HG03095 (cell line): ENCODE measurements at regions not wholly inside any gene's neighbourhood (a gene's known extent, or its start where the extent isn't known, plus 50 kb on each side); places are given as distances from the start of the nearest gene placed in this dataset.
"Not testable (repeated sequence)": the region's sequence is repeated elsewhere in the genome, so short reads cannot be mapped to it uniquely, and the experiment has no call there.

Experiments
- ATAC-seq: cut with Tn5 transposase; IDR thresholded peaks from one replicate; pipeline ENCODE4 v1.9.1; 2021; ENCODE audit warnings: moderate library complexity; ENCODE audit not compliant: unreplicated experiment

DNA sequence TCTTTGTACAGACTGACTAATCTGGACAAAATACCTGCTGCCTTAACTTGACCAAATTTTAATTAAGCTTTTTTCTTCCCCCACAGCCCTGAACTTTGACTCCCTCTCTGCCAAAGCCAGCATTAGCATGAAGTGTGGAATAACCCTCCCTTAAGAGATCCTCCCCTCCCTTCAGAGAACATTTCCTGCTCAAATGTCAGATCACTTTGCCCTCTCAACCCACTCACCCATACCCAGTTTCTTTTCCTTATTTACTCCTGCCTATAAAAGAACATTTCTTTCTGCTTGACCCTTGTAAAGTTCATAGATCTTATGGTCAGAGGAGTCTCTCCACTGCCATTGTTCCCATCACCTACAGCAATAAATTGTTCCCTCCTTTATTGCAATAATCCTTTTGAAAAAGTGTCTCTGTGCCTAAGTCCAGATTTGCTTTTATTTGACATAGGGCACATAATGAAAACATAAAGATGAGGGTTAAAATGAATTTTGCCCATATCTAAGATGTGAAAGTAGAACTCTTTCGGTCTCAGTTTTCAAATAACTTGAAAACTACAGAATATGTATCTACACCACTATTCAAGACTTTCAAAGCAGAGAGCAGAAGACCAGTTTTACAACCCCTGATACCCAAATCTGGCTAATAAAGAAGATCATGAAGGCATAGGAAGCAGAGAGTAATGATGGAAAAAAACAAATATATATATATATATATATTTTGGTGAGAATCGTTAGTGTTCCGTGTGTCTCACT, 289.7 kb upstream of the ANXA10 start:
- ATAC-seq = no peak

DNA sequence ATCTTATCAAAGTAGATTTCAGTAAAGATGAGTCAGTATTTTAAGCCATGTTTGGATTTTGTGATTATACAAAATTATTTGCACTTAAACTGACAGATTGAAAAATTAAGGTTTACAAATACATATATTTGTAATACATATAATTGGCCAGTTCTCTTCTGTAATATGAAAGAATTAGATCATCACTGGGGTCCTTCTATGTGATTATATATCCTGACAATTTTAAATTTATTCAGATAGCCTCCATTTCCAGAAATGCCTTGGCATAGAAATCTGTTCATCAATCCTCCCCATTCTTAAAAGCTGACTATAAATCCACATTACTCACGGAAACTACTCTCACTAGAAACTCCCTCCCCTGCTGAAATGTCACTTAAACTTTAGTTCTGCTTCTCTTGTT, 280.4 kb upstream of the ANXA10 start:
- ATAC-seq = no peak

DNA sequence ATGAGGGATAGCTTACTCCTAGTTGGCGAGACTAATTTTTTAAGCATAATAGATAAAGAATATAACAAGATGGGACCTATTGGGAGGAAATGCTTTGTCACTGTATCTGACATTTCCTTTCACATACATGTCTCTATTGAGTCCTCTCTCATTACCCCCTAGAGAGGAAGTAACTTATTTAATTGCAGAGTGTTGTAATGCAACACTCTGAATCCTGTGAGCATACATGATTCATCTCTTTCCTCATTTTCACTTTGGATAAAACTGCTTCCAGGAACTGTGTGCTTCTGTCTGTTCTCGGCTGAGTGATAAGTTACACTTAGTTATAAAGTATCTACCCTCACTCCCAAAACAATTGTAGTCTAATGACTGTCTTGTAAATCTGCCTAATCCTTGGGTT, 266.1 kb upstream of the ANXA10 start:
- no peak for ATAC-seq

DNA sequence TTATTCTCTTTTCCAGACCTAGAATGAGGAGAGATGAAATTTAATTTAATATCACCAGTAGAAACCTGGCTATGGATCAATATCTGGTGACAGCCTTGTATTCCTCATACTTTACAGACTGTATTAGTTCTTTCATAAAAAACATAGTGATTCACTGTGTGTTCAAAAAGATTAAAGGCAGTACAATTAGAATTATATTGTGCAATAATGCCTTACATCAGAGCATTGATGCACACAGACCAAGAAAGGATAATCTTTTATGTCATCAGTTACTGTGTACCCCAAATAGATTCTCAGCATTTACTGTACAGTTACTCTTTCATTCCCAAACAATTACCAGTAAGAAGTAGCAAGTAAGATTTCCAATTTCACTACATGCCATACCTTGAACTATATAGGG, 260.5 kb upstream of the ANXA10 start:
- ATAC-seq = no peak

DNA sequence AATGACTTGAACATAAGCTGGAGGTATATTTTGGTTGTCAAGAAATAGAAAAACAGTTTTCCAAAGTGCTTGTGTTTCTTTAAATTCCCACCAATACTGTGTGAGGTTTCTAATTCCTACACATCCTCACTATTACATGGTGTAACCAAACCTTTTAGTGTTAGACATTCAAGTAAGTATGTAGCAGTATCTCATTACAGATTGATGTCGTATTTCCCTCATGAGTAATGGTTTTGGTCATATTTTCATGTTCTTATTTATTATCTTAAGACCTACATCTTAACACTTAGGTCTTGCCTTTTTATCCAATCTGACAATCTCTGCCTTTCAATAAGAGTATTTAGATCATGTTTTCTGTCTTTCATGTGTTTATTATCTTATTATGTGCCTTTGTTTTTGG, 253.7 kb upstream of the ANXA10 start:
- no peak for ATAC-seq

DNA sequence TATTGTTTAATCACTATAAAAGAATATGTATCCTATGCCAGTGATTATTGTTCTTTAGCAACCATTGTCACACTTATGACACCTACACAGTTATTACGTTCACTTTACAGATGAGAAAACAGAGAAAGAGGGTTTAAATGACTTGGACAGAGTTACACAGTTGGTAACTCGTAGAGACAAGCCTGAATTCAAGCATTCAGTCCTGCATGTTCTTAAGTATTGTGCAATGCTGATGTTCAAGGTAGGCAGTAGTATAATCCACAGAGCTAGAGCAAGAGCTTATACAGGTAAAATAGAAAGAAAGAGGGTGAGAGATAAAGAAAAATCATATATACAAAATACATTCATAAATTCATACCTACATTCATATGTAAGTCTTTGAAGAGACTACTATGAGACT, 249.8 kb upstream of the ANXA10 start:
- ATAC-seq = no peak

DNA sequence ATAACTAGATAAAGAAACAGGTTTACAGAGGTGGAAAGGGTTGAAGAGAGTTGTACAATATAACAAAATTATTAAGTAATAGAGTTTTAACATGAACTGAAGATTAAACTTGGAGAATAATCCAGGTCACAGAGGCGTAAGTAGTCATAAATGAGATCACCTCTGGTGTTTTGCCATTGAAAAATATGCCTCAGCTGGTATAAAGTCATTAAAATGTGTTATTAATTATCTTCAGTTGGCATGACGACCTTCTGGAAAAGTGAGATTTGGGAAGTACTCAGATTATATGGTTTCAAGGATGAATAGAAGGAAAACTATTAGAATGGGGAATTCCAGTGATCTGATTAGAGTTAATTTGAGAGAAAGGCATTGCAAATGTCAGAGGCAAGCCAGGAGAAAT, 237.5 kb upstream of the ANXA10 start:
- no peak for ATAC-seq

DNA sequence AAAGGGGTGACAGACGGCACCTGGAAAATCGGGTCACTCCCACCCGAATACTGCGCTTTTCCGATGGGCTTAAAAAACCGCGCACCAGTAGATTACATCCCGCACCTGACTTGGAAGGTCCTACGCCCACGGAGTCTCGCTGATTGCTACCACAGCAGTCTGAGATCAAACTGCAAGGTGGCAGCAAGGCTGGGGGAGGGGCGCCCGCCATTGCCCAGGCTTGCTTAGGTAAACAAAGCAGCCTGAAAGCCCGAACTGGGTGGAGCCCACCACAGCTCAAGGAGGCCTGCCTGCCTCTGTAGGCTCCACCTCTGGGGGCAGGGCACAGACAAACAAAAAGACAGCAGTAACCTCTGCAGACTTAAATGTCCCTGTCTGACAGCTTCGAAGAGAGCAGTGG, 234.2 kb upstream of the ANXA10 start:
- ATAC-seq = not testable (repeated sequence)

DNA sequence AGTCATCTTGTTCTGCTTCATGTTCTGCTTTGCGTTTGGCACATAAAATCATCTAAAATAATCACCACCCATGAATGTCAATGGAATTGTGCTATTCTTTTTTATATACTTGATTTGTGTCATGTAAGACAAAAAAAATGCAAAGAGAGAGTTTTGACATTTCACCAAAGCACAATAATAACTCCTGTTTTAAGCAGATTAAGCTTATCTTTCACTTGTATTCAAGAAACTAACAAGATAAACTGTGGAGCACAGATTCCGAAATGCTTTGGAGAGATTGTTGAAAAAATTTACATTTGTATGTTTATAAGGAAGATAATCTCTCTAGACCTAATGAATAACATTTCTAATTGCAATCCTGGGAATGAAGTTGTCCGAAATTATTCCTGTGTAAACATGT, 225.1 kb upstream of the ANXA10 start:
- no peak for ATAC-seq

DNA sequence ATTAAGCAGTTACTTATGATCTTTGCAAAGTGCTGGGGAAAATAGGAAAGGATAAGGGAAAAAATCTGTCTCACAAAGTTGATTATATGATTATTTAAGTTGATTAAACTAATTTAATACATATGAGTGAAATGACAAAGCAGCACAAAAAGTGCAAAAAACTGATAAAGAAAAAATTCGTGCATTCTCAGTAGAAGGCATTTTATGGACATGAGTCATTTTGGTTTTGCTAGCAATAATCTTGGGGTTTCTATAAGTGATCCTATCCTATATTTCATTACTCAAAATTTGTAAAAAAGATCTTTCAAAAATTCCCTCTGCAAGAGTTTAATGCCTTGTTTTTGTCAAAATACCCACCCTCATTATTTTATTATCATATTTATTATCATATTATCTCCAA, 224.2 kb upstream of the ANXA10 start:
- ATAC-seq = no peak

DNA sequence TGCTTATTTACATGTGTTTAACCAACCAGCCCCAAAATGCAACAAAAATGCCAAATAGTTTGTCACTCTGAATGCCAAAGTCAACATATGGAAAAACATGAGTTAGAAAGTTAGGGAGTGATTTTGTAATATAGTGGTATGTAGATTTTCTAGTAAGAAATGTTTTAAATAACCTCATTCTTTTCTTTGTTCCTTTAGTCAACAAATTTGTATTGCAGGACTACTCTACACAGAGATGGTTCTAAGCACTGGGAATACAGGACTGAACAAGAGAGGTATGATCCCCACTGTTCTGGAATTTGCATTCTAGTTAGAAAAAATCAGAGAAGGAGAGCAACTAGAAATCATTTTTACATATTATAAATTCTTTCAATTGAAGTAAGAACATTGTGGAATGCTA, 218.8 kb upstream of the ANXA10 start:
- ATAC-seq = no peak

DNA sequence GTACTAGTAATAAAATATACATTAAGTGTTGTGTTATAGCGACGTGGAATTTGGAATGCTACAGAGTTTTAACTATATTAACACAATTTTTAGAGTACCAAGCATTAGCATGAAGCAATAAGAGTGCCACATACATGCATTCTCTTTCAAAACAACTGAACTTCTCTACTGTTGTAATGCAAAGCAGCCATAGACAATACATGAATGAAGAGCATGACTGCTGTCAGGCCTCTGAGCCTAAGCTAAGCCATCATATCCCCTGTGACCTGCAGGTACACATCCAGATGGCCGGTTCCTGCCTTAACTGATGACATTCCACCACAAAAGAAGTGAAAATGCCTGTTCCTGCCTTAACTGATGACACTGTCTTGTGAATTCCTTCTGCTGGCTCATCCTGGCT, 216.2 kb upstream of the ANXA10 start:
- ATAC-seq = not testable (repeated sequence)

DNA sequence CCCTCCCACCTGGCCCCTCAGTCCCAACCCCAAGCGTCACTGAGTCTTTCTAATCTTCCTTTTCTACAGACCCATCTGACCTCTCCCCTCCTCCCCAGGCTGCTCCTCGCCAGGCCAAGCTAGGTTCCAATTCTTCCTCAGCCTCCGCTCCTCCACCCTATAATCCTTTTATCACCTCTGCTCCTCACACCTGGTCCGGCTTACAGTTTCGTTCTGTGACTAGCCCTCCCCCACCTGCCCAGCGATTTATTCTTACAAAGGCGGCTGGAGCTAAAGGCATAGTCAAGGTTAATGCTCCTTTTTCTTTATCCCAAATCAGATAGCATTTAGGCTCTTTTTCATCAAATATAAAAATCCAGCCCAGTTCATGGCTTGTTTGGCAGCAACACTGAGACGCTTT, 214.5 kb upstream of the ANXA10 start:
- not testable (repeated sequence) for ATAC-seq

DNA sequence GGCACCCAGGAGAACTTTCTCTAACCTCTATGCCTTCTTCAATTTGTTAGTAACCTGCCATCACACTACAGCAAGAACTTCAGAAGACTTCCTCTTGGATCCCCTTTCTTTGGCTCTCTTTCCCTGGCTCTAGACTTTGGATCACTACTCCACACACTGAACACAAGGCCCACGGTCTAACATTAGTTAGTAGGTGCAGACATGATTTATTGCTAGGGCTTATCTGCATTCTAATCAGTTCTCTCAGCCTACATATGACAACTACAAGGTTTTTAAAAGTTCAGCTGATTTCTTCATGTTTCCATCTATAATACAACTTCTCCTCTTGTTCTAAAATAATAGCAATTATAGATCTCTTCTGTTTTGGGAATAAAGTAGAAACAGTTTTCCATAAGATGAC, 209.1 kb upstream of the ANXA10 start:
- ATAC-seq = no peak

DNA sequence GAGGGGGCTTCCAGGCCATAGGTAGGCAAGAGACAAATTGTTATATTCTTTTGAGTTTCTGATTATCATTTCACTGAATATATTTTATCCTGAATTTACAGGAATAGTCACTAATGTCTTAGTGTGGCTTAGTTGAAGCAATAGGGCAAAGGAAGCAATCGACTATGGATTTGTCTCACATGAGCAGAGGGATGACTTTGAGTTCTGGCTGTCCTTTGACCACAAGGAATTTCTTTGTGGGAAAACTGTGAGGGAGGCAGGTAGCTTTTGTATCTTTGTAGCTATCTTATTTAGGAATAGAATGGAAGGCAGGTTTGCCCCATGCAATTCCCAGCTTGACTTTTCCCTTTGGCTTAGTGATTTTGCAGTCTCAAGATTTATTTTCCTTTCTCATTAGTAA, 207.3 kb upstream of the ANXA10 start:
- ATAC-seq = no peak

DNA sequence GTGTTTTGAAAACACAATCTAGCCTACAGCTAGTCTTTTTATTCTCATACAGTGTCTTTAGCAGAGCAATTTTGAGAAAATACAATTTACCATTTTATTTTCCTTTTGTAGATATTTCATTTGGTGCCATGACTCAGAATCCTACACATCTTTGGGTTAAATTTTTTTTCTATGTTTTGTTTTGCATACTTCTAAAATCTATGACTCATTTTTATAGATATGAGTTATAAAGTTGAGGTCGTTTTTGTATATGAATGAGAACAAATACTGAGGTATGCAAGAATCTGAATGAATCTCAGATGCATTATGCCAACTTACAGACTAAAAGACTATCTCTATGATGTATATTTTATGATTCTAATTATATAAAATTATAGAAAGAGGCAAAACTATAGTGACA, 206.5 kb upstream of the ANXA10 start:
- no peak for ATAC-seq

DNA sequence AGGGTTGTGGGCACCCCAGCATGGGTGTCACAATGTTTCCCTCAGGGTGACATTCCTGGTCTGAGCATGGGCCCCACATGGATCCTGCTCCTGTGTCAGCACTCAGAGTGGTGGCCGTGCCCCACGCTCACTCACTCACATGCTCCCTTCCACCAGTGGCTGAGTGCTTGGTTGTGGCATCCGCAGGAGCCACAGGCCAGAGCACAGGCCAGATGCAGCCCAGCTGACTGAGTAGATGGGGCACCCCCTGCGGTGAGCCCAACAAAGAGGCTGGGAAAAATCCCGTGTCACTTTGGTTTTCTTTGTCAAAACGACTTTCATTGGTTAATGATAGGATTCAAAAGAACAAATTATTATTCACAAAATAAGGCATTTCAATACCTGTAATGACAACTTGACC, 204.6 kb upstream of the ANXA10 start:
- ATAC-seq = no peak

DNA sequence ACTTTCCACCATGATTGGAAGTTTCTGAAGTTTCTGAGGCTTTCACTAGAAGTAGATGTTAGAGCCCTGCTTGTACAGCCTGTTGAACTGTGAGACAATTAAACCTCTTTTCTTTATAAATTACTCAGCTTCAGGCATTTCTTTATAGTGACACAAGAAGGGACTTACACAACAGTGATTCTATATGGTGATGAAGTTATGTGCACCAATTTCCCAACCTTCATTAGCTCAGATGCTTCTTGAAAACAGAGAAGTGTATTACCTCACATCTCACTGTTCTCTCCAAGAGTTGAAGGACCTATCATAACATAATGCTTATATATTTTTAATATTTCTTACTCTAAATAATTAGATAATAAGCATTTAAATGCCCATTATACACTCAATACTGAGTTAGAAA, 202.1 kb upstream of the ANXA10 start:
- no peak for ATAC-seq

DNA sequence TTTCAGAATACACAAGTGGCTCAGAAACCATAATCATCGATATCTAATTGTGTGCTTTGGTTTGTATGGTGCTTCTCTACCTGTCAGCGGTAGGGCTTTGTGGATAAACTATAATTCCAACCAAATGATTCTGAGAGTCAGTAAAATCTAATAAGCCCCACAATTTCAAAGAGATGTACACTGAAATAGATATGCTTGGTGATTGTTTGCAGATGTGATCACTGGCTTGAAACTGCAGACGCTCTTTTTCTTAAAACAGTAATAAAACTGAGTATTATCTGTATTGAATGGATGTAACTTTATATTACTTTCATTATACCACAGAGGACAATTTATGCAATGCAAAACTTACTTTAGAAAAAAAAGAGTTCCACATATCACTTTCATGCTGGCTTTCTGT, 198.8 kb upstream of the ANXA10 start:
- ATAC-seq = no peak

DNA sequence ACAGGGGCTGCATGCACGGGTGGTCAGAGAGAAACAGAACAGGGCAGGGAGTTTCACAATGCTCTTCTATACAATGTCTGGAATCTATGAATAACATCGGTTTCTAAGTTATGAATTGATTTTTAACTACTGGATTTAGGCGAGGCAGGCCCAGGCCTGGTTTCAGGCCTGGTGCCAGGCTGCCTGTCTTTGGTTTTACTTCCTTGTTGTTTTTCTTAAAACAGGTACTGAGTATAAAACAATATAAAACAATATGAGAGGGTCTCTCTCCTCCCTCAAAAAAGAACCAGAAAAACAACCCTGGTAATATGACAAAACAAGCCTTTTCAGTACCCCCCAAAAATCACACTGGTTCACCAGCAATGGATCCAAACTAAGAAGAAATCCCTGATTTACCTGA, 196.1 kb upstream of the ANXA10 start:
- ATAC-seq = not testable (repeated sequence)

DNA sequence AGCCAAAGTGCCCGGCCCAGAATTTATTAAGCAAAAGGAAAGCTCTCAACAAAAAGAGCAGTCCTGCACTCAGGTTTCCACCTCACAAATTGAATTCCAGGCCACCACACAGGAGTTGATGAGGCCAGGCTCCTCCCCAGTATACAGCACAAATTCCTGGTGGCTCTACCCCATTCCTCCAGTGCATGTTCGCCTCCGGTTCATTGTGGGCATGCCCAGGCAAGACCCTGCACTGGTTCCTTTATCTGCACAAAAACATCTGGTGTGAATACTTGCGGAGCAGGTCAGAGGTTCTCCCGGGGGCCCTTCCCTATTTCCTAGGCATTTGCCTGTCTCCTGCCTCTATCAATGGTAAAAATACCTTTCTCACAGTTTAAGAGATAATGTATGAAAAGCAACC, 195.2 kb upstream of the ANXA10 start:
- ATAC-seq = no peak

DNA sequence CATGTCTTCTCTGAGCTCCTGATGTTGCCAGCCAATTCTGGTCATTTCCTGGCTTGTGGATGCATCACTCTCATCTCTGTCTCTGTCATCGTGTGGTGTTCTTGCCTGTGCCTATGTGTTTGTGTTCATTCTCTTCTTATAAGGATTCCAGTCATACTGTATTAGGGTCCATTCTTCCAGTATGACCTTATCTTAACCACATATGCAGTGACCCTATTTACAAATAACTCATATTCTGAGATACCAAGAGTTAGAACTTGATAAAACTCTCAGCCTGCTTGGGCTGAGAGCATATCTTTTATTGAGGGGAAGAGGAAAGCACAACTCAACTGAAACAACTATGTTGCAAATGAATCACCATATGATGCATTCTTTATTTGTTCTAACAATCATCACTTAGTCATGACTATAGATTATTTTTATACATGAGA, 189.0 kb upstream of the ANXA10 start:
- no peak for ATAC-seq

DNA sequence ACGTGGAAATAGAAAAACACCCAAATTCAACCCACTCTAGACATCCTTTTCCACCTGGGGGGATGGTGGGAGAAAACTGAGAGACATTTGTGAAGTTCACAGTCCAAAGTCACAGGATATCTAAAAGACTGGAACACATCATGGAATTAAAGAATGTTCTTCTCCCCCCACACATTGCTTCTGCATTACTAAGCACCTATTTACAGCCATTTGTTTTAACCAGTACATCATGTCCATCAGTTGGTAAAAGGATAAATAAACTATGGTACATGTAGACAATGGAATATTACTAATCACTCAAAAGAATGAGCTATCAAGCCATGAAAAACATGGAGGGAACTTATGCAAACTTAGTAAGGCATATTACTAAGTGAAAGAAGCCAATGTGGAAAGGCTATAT, 185.5 kb upstream of the ANXA10 start:
- no peak for ATAC-seq
